ENCODE measurements at regions not wholly inside any gene's neighbourhood (a gene's known extent, or its start where the extent isn't known, plus 50 kb on each side); places are given as distances from the start of the nearest gene placed in this dataset.

DNA sequence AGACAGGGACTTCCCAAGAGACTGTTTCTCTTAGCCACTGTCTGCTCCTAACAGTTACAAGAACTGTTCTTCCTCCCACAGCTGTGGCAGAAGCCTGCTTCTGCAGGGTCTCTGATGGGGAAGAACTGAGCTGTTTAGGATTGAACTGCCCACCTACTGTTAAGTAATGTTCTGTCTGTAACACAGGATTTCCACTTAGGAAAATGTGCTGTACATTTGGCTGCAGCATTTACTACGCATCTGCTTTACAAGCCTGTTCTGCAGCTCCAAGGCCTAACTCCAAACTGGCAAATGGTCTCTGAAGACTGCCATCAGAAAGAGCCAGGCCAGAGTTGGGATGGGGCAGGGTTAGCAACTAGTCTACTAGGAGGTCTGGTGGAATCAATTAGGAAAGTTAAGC, 87.8 kb upstream of the UPP2 start:
- H3K9me3 ChIP-seq, result no peaks in the 10 kb centered on the region
- no peak overlapping the region for H3K4me3 ChIP-seq
- ATAC-seq (no peak), DNase-seq (no peak)
- H3K27ac ChIP-seq, result no peak overlapping the region
- no peaks in the 10 kb centered on the region for H3K36me3 ChIP-seq
- TF ChIP-seq CTCF (IDR thresholded peaks at IDR 0.05 in 4 of 5, conservative IDR thresholded peaks at IDR 0.05 in 1 of 5) (no peak), POLR2A (IDR thresholded peaks at IDR 0.05) (no peak)
- H3K4me1 ChIP-seq, result peaks cover 4 to 6% of the 10 kb centered on the region in 2 donors
- intact Hi-C loops (cut with DNase I; ENCODE audit: low total_unique reads) (no loop called here), in situ Hi-C loops (cut with MboI; ENCODE audit: low sequenced_read_pairs in 4 of 4) (loop anchor here in 3 of 4 donors (5.0 to 25.0 kb wide), 5 partner anchors 237 to 702 kb away; partner anchors contain the start of gene ERMN (in 2 of the 3))
- H3K27me3 ChIP-seq, result no peaks in the 10 kb centered on the region

- TF ChIP-seq POLR2A (IDR thresholded peaks at IDR 0.05) (no peak), CTCF (IDR thresholded peaks at IDR 0.05 in 4 of 5, conservative IDR thresholded peaks at IDR 0.05 in 1 of 5) (no peak)
- H3K9me3 ChIP-seq, result no peaks in the 10 kb centered on the region
- H3K27me3 ChIP-seq, result no peaks in the 10 kb centered on the region
- in situ Hi-C loops (cut with MboI; ENCODE audit: low sequenced_read_pairs in 4 of 4) (loop anchor here in 3 of 4 donors (5.0 to 25.0 kb wide), 5 partner anchors 234 to 699 kb away; partner anchors contain the start of gene ERMN (in 2 of the 3)), intact Hi-C loops (cut with DNase I; ENCODE audit: low total_unique reads) (no loop called here)
- DNase-seq (no peak), ATAC-seq (no peak)
- no peak overlapping the region for H3K4me3 ChIP-seq
- no peaks in the 10 kb centered on the region for H3K36me3 ChIP-seq
- H3K4me1 ChIP-seq, result peaks cover 4 to 6% of the 10 kb centered on the region in 2 donors
- no peak overlapping the region for H3K27ac ChIP-seq
Measured at GRCh38 chr2:158011055-158011771, 90.5 kb upstream of the UPP2 start.

GRCh38 chr2:158009399-158009798, 92.3 kb upstream of the UPP2 start:
- DNase-seq, result no peak
- no peaks in the 10 kb centered on the region for H3K9me3 ChIP-seq
- no peaks in the 10 kb centered on the region for H3K36me3 ChIP-seq
- TF ChIP-seq POLR2A (IDR thresholded peaks at IDR 0.05), result no peak
- TF ChIP-seq CTCF (IDR thresholded peaks at IDR 0.05 in 4 of 5, conservative IDR thresholded peaks at IDR 0.05 in 1 of 5), result no peak
- no peak overlapping the region for H3K4me3 ChIP-seq
- no peak overlapping the region for H3K27ac ChIP-seq
- no peaks in the 10 kb centered on the region for H3K27me3 ChIP-seq
- ATAC-seq, result no peak
- in situ Hi-C loops (cut with MboI; ENCODE audit: low sequenced_read_pairs in 4 of 4) (loop anchor here (5.0 to 25.0 kb wide), 6 partner anchors 235 to 697 kb away; partner anchors contain the start of gene ERMN (in 2 of the 4)), intact Hi-C loops (cut with DNase I; ENCODE audit: low total_unique reads) (no loop called here)
- H3K4me1 ChIP-seq, result peaks cover 4 to 6% of the 10 kb centered on the region in 2 donors

DNA sequence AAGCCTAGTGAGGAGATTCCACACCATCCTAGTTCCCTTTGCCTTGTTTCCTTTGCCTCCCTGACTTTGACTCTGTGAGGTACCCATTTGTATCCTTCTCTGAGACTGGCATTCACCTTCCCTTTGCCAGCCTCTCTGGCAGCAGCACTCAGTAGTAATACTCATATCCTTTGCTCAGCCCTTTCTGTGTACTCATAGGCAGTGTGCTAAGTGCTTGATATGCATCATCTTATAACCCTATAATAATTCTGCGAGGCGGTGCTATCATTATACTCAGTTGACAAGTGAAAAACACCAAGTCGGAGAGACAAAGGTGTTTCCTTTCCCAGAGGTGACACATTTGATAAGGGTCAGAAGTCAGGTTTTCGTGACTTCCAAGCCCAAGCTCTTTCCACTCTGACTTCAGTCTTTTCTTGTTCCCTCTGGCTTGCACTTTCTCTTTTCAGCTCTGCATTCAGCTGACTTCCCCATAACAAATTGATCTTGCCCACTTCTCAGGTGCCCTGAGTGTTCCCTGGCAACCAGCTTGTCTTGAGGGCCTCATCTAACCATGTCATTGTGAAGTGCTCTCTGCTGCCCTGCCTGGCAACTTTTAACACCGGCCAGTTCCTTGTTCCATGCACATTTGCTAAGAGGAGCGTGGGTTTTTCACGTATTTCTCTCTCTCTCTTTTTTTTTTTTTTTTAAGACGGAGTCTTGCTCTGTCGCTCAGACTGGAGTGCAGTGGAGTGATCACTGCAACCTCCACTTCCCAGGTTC, 94.5 kb upstream of the UPP2 start:
- no peaks in the 10 kb centered on the region for H3K36me3 ChIP-seq
- no peaks in the 10 kb centered on the region for H3K27me3 ChIP-seq
- H3K27ac ChIP-seq, result no peak overlapping the region
- H3K4me1 ChIP-seq, result peaks cover 4 to 6% of the 10 kb centered on the region in 2 donors
- in situ Hi-C loops (cut with MboI; ENCODE audit: low sequenced_read_pairs in 4 of 4), result loop anchor here (5.0 to 25.0 kb wide), 6 partner anchors 232 to 695 kb away; partner anchors contain the start of gene ERMN (in 2 of the 4)
- no peak for DNase-seq
- no peak for ATAC-seq
- H3K4me3 ChIP-seq, result no peak overlapping the region
- no peak for TF ChIP-seq POLR2A (IDR thresholded peaks at IDR 0.05)
- no peak for TF ChIP-seq CTCF (IDR thresholded peaks at IDR 0.05 in 4 of 5, conservative IDR thresholded peaks at IDR 0.05 in 1 of 5)
- intact Hi-C loops (cut with DNase I; ENCODE audit: low total_unique reads), result no loop called here
- H3K9me3 ChIP-seq, result no peaks in the 10 kb centered on the region
